HL-60 (cell line): ENCODE measurements at regions not wholly inside any gene's neighbourhood (a gene's known extent, or its start where the extent isn't known, plus 50 kb on each side); places are given as distances from the start of the nearest gene placed in this dataset.

Experiments used
- DNase-seq, 2 experiments: peaks; one replicate each; pipeline ENCODE4 v3.0.0-alpha.2; 2010 to 2020; ENCODE audit warnings: low read depth in 1 of 2, low spot score in 1 of 2
- H3K27ac ChIP-seq: fragments of 250-450 bp; sonication (Bioruptor Pico); replicated peaks from 2 replicates; pipeline ENCODE4 v1.5.1; 2020; ENCODE audit warnings: mild to moderate bottlenecking, moderate library complexity
- H3K27me3 ChIP-seq: fragments of 250-450 bp; sonication (Bioruptor Pico); 2 replicates; pipeline ENCODE4 v1.5.1; 2021; ENCODE audit warnings: mild to moderate bottlenecking, moderate library complexity; ENCODE audit not compliant: insufficient read depth, poor library complexity, severe bottlenecking
- H3K4me3 ChIP-seq: replicated peaks from 2 replicates; pipeline ENCODE4 v1.5.1; 2011; ENCODE audit warnings: mild to moderate bottlenecking, control low read depth, low read length; ENCODE audit not compliant: insufficient read depth
- GABPA ChIP-seq: IDR thresholded peaks from 2 replicates; pipeline ENCODE4 v1.6.1; 2012; ENCODE audit warnings: low read depth
- POLR2AphosphoS5 ChIP-seq: IDR thresholded peaks from 2 replicates; pipeline ENCODE4 v1.6.1; 2012; ENCODE audit warnings: low read depth
- SPI1 ChIP-seq: IDR thresholded peaks from 2 replicates; pipeline ENCODE4 v1.6.1; 2012; ENCODE audit warnings: low read depth, mild to moderate bottlenecking, borderline replicate concordance
- TF ChIP-seq, protein P1 (sequence below): IDR thresholded peaks from one replicate; pipeline ENCODE4 v1.5.1; 2011; ENCODE audit warnings: low read length, control low read depth, inconsistent platforms; ENCODE audit not compliant: insufficient read depth
- TF ChIP-seq, protein P2 (sequence below): IDR thresholded peaks from 2 replicates; pipeline ENCODE4 v1.6.1; 2012; ENCODE audit warnings: low read depth; ENCODE audit not compliant: insufficient replicate concordance

DNA sequence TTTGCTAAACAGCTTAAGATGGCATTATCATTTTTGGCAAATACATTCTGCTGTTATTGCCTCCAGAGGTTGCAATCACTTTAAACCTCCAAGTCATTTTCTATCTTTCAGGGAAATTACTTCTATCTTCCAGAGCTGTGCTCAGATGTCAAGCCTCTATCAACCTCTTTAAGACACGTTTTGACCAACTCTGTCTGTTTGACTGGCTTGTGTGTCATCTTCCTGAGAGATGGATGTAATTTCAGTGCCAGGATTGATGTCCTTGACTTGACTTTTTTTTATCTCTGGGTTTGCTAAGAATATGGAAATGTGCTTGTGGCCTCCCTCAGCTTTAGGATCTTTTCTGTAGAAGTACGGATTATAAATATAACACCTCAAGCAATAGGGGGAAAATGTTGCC, 263.4 kb downstream of the GLUD2 start:
- DNase-seq = no peak
- TF ChIP-seq POLR2AphosphoS5 (no peak), SPI1 (no peak)
- TF ChIP-seq, protein P1, sequence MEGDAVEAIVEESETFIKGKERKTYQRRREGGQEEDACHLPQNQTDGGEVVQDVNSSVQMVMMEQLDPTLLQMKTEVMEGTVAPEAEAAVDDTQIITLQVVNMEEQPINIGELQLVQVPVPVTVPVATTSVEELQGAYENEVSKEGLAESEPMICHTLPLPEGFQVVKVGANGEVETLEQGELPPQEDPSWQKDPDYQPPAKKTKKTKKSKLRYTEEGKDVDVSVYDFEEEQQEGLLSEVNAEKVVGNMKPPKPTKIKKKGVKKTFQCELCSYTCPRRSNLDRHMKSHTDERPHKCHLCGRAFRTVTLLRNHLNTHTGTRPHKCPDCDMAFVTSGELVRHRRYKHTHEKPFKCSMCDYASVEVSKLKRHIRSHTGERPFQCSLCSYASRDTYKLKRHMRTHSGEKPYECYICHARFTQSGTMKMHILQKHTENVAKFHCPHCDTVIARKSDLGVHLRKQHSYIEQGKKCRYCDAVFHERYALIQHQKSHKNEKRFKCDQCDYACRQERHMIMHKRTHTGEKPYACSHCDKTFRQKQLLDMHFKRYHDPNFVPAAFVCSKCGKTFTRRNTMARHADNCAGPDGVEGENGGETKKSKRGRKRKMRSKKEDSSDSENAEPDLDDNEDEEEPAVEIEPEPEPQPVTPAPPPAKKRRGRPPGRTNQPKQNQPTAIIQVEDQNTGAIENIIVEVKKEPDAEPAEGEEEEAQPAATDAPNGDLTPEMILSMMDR = no peak
- TF ChIP-seq, protein P2, sequence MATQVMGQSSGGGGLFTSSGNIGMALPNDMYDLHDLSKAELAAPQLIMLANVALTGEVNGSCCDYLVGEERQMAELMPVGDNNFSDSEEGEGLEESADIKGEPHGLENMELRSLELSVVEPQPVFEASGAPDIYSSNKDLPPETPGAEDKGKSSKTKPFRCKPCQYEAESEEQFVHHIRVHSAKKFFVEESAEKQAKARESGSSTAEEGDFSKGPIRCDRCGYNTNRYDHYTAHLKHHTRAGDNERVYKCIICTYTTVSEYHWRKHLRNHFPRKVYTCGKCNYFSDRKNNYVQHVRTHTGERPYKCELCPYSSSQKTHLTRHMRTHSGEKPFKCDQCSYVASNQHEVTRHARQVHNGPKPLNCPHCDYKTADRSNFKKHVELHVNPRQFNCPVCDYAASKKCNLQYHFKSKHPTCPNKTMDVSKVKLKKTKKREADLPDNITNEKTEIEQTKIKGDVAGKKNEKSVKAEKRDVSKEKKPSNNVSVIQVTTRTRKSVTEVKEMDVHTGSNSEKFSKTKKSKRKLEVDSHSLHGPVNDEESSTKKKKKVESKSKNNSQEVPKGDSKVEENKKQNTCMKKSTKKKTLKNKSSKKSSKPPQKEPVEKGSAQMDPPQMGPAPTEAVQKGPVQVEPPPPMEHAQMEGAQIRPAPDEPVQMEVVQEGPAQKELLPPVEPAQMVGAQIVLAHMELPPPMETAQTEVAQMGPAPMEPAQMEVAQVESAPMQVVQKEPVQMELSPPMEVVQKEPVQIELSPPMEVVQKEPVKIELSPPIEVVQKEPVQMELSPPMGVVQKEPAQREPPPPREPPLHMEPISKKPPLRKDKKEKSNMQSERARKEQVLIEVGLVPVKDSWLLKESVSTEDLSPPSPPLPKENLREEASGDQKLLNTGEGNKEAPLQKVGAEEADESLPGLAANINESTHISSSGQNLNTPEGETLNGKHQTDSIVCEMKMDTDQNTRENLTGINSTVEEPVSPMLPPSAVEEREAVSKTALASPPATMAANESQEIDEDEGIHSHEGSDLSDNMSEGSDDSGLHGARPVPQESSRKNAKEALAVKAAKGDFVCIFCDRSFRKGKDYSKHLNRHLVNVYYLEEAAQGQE = no peak

DNA sequence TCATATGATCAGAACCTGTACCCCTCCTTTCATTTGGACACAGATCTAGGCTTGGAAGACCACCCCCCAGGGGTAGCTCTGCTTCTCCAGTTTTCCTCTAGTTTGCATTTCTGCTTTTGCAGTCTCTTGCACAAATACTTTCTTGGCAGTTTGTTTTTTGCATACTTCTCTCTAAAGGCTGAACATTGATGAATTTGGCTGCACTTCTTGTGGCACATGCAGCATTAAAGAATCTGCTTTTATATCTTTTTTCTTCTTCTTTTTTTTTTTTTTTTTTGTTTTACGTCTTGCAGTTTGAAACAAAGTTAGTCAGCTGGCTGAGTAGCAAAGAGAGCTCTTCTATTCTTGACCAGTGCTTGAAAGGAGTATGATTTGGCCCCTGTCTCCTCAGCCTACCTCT, 273.0 kb downstream of the GLUD2 start:
- no peak for DNase-seq
- Histone ChIP-seq H3K27ac (no peak overlapping the region), H3K27me3 (no peaks in the 10 kb centered on the region), H3K4me3 (no peak overlapping the region)
- TF ChIP-seq GABPA (no peak), POLR2AphosphoS5 (no peak), SPI1 (no peak)
- TF ChIP-seq, protein P1 = no peak
- TF ChIP-seq, protein P2 = no peak

More for the DNA sequence above, 263.4 kb downstream of the GLUD2 start:
- Histone ChIP-seq H3K4me3 (no peak overlapping the region), H3K27ac (no peak overlapping the region), H3K27me3 (no peaks in the 10 kb centered on the region)

DNA sequence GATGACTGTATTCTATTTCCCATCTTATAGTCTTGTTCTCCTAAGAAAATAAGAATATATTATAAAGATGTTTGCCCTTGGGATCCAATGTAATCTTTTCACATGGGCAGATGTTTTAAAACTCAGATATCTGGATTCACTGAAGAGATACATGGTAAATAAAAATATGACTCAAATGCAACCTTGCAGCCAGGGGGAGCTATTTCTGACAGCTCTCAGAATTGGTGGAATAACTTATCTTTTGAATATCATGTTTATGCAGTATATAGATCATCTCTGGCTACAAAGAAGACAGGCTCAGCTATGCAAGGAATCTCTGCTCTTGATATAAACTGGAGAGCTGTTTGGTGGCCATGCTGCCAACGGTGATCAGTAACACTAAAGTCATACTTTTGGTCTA, 274.7 kb downstream of the GLUD2 start:
- H3K4me3 ChIP-seq = no peak overlapping the region
- no peaks in the 10 kb centered on the region for H3K27me3 ChIP-seq
- DNase-seq = no peak
- TF ChIP-seq GABPA (no peak), POLR2AphosphoS5 (no peak), SPI1 (no peak)
- TF ChIP-seq, protein P2 = no peak
- TF ChIP-seq, protein P1 = no peak
- H3K27ac ChIP-seq = no peak overlapping the region
